Skeletal muscle tissue (tissue), 3 donors: ENCODE measurements at regions not wholly inside any gene's neighbourhood (a gene's known extent, or its start where the extent isn't known, plus 50 kb on each side); places are given as distances from the start of the nearest gene placed in this dataset.

Experiments used
- H3K27ac ChIP-seq: one replicate; pipeline ENCODE4 v1.7.0; 2013; ENCODE audit warnings: mild to moderate bottlenecking, low read depth, low read length, inconsistent platforms
- H3K27me3 ChIP-seq, 3 donors: one replicate each; pipeline ENCODE4 v1.7.0; 2013; ENCODE audit warnings: low read length in 3 of 3; ENCODE audit not compliant: control insufficient read depth in 3 of 3, insufficient read depth in 3 of 3
- H3K36me3 ChIP-seq, 3 donors: one replicate each; pipeline ENCODE4 v1.7.0; 2013; ENCODE audit warnings: low read length in 3 of 3; ENCODE audit not compliant: control insufficient read depth in 3 of 3, insufficient read depth in 3 of 3
- H3K4me1 ChIP-seq, 3 donors: one replicate each; pipeline ENCODE4 v1.7.0; 2013; ENCODE audit warnings: low read length in 3 of 3, mild to moderate bottlenecking in 3 of 3; ENCODE audit not compliant: control insufficient read depth in 3 of 3, insufficient read depth in 3 of 3
- H3K4me3 ChIP-seq, 3 donors: one replicate each; pipeline ENCODE4 v1.7.0; 2013; ENCODE audit warnings: low read length in 3 of 3
- H3K9ac ChIP-seq, 3 donors: one replicate each; pipeline ENCODE4 v1.7.0; 2013; ENCODE audit warnings: low read length in 3 of 3, mild to moderate bottlenecking in 3 of 3, moderate library complexity in 2 of 3, low read depth in 1 of 3
- H3K9me3 ChIP-seq, 3 donors: one replicate each; pipeline ENCODE4 v1.7.0; 2013; ENCODE audit warnings: low read length in 3 of 3; ENCODE audit not compliant: control insufficient read depth in 3 of 3
- donor health status: Osteomylitis.

DNA sequence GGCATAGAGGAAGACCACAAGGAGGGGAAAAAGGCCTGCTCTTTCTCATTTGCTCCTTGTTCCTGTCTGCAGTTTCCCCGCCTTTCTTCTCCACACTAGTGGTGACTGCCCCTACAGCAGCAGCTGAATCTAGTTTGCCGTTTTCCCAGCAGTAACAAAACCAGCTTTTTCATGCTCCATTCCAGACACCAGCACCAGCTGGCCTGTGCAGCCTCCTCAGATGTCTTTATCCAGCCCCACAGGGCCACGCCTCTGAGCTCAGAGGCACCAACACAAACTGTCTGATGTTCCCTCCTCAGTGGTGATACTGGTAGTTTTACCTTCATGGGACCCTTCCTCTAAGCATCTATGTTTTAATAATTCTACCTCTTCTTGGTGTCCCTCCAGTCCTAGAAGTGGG, 70.4 kb upstream of the SLC24A3 start:
- H3K36me3 ChIP-seq, result no peaks in the 10 kb centered on the region
- no peaks in the 10 kb centered on the region for H3K4me1 ChIP-seq
- no peak overlapping the region for H3K4me3 ChIP-seq
- no peak overlapping the region for H3K27ac ChIP-seq
- no peaks in the 10 kb centered on the region for H3K27me3 ChIP-seq
- no peaks in the 10 kb centered on the region for H3K9me3 ChIP-seq
- no peak overlapping the region for H3K9ac ChIP-seq

GRCh38 chr20:19143890-19144289, 68.6 kb upstream of the SLC24A3 start:
- H3K9me3 ChIP-seq, result no peaks in the 10 kb centered on the region

GRCh38 chr20:19161336-19161735, 51.1 kb upstream of the SLC24A3 start:
- Histone ChIP-seq H3K36me3 (no peaks in the 10 kb centered on the region), H3K9ac (no peak overlapping the region), H3K4me1 (no peaks in the 10 kb centered on the region), H3K4me3 (no peak overlapping the region), H3K27me3 (no peaks in the 10 kb centered on the region), H3K9me3 (no peaks in the 10 kb centered on the region), H3K27ac (no peak overlapping the region)

More at GRCh38 chr20:19143890-19144289, 68.6 kb upstream of the SLC24A3 start:
- Histone ChIP-seq H3K27me3 (no peaks in the 10 kb centered on the region), H3K27ac (no peak overlapping the region), H3K9ac (no peak overlapping the region), H3K4me3 (no peak overlapping the region), H3K36me3 (no peaks in the 10 kb centered on the region), H3K4me1 (no peaks in the 10 kb centered on the region)
